HEK293 (cell line): ENCODE measurements at regions not wholly inside any gene's neighbourhood (a gene's known extent, or its start where the extent isn't known, plus 50 kb on each side); places are given as distances from the start of the nearest gene placed in this dataset.

ENCODE experiments used
- ATF2 ChIP-seq: fragments of 450-650 bp; formaldehyde crosslinking; IDR thresholded peaks from 2 replicates; pipeline ENCODE4 v1.5.1; 2016; ENCODE audit warnings: missing biosample characterization, missing genetic modification characterization, low read depth
- CTCF ChIP-seq: fragments of 450-650 bp; formaldehyde crosslinking; IDR thresholded peaks from 2 replicates; pipeline ENCODE4 v1.5.1; 2016; ENCODE audit warnings: missing biosample characterization, missing genetic modification characterization
- PBX3 ChIP-seq: sonication (generic); formaldehyde crosslinking; IDR thresholded peaks from 2 replicates; pipeline ENCODE4 v1.8.1; 2022; ENCODE audit warnings: mild to moderate bottlenecking, moderate library complexity, missing genetic modification reagents
- SP2 ChIP-seq: fragments of 450-650 bp; formaldehyde crosslinking; IDR thresholded peaks from 2 replicates; pipeline ENCODE4 v1.5.1; 2016; ENCODE audit warnings: missing biosample characterization, missing genetic modification characterization
- YY2 ChIP-seq: fragments of 450-650 bp; formaldehyde crosslinking; IDR thresholded peaks from 2 replicates; pipeline ENCODE4 v1.5.1; 2016; ENCODE audit warnings: missing biosample characterization, missing genetic modification characterization
- ZNF791 ChIP-seq: fragments of 450-650 bp; formaldehyde crosslinking; IDR thresholded peaks from 2 replicates; pipeline ENCODE4 v1.5.1; 2016; ENCODE audit warnings: missing biosample characterization, missing genetic modification characterization
- TF ChIP-seq, protein P1 (sequence below): fragments of 450-650 bp; formaldehyde crosslinking; IDR thresholded peaks from 2 replicates; pipeline ENCODE4; 2016; ENCODE audit warnings: missing biosample characterization, missing genetic modification characterization
- TF ChIP-seq, protein P2 (sequence below): fragments of 450-650 bp; formaldehyde crosslinking; IDR thresholded peaks from 2 replicates; pipeline ENCODE4 v1.5.1; 2016; ENCODE audit warnings: missing biosample characterization, missing genetic modification characterization, borderline replicate concordance

DNA sequence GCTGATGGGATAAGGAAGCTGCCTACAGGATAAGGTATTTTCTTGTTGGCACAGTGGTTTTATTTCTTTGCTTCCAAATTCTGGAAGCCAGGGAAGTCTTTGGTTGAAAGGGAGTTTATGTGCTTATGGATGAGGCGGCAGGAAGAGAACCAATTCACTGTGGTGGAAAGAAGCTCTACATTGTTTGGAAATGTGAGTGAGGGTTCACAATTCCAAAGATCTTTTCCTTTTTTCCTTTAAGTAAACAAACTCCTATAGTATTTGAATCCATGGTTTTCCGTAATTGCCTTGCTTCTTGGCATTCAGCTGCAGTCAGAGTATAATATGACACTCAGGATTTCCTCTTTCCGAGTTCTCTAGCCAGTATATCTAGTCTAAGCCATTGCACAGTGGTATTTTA lies 86.2 kb downstream of the TEX29 start:
- no peak for TF ChIP-seq SP2 (tag by site-specific recombination)
- no peak for TF ChIP-seq CTCF (tag by site-specific recombination)
- TF ChIP-seq ATF2 (tag by site-specific recombination): no peak
- TF ChIP-seq PBX3 (CRISPR knock-in tag): no peak
- TF ChIP-seq, protein P1, sequence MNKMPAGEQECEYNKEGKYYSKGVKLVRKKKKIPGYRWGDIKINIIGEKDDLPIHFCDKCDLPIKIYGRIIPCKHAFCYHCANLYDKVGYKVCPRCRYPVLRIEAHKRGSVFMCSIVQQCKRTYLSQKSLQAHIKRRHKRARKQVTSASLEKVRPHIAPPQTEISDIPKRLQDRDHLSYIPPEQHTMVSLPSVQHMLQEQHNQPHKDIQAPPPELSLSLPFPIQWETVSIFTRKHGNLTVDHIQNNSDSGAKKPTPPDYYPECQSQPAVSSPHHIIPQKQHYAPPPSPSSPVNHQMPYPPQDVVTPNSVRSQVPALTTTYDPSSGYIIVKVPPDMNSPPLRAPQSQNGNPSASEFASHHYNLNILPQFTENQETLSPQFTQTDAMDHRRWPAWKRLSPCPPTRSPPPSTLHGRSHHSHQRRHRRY (tag by site-specific recombination): no peak
- TF ChIP-seq, protein P2, sequence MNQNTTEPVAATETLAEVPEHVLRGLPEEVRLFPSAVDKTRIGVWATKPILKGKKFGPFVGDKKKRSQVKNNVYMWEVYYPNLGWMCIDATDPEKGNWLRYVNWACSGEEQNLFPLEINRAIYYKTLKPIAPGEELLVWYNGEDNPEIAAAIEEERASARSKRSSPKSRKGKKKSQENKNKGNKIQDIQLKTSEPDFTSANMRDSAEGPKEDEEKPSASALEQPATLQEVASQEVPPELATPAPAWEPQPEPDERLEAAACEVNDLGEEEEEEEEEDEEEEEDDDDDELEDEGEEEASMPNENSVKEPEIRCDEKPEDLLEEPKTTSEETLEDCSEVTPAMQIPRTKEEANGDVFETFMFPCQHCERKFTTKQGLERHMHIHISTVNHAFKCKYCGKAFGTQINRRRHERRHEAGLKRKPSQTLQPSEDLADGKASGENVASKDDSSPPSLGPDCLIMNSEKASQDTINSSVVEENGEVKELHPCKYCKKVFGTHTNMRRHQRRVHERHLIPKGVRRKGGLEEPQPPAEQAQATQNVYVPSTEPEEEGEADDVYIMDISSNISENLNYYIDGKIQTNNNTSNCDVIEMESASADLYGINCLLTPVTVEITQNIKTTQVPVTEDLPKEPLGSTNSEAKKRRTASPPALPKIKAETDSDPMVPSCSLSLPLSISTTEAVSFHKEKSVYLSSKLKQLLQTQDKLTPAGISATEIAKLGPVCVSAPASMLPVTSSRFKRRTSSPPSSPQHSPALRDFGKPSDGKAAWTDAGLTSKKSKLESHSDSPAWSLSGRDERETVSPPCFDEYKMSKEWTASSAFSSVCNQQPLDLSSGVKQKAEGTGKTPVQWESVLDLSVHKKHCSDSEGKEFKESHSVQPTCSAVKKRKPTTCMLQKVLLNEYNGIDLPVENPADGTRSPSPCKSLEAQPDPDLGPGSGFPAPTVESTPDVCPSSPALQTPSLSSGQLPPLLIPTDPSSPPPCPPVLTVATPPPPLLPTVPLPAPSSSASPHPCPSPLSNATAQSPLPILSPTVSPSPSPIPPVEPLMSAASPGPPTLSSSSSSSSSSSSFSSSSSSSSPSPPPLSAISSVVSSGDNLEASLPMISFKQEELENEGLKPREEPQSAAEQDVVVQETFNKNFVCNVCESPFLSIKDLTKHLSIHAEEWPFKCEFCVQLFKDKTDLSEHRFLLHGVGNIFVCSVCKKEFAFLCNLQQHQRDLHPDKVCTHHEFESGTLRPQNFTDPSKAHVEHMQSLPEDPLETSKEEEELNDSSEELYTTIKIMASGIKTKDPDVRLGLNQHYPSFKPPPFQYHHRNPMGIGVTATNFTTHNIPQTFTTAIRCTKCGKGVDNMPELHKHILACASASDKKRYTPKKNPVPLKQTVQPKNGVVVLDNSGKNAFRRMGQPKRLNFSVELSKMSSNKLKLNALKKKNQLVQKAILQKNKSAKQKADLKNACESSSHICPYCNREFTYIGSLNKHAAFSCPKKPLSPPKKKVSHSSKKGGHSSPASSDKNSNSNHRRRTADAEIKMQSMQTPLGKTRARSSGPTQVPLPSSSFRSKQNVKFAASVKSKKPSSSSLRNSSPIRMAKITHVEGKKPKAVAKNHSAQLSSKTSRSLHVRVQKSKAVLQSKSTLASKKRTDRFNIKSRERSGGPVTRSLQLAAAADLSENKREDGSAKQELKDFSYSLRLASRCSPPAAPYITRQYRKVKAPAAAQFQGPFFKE: no peak
- no peak for TF ChIP-seq YY2 (tag by site-specific recombination)
- no peak for TF ChIP-seq ZNF791
